Neural cell (in vitro differentiated cells): ENCODE measurements at regions not wholly inside any gene's neighbourhood (a gene's known extent, or its start where the extent isn't known, plus 50 kb on each side); places are given as distances from the start of the nearest gene placed in this dataset.

Experiments used
- CTCF ChIP-seq: fragments of 450-650 bp; IDR thresholded peaks from 2 replicates; pipeline ENCODE4 v1.5.1; 2014; ENCODE audit warnings: antibody characterized with exemption, mild to moderate bottlenecking, moderate library complexity; ENCODE audit not compliant: poor library complexity, severe bottlenecking
- EZH2 ChIP-seq: fragments of 200-600, 300-800 bp; shearing (Covaris generic), sonication (generic); IDR thresholded peaks from 2 replicates; pipeline ENCODE4 v1.6.1; 2014; ENCODE audit warnings: antibody characterized with exemption, low read length, borderline replicate concordance, mild to moderate bottlenecking; ENCODE audit not compliant: insufficient read depth, poor library complexity, severe bottlenecking

DNA sequence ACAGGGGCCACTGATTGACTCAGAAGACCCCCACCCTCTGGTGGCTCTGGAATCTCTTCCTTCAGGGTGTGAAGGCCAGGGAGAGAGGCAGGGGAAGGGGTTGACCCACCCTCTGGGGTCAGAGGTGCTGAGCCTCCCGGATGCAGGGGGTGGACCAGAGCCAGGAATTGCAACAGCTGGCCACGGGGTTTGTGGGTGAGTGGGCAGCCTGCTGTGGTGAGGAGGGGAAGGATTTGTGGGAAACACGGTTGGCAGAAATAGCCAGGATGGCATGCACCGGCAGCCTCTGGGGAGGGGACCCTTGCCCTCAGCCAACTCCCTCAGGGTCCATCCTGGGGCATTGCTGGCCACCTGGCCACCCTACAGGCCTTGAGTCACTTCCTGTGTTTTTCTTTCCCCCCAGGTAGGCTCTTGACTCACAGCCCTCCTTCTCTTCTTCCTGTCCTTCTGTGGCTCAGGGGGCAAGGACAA, 92.8 kb downstream of the MRPL14 start:
- no peak for TF ChIP-seq EZH2
- no peak for TF ChIP-seq CTCF
